Stimulated activated CD8-positive, alpha-beta memory T cell treated with anti-CD3 and anti-CD28 coated beads, Interleukin-4, amount 100 ng/mL, for 24 hours (primary cell): ENCODE measurements at regions not wholly inside any gene's neighbourhood (a gene's known extent, or its start where the extent isn't known, plus 50 kb on each side); places are given as distances from the start of the nearest gene placed in this dataset.

ENCODE experiments used
- DNase-seq: peaks from one replicate; pipeline ENCODE4 v3.0.0-alpha.2; 2020; ENCODE audit warnings: low read depth

DNA sequence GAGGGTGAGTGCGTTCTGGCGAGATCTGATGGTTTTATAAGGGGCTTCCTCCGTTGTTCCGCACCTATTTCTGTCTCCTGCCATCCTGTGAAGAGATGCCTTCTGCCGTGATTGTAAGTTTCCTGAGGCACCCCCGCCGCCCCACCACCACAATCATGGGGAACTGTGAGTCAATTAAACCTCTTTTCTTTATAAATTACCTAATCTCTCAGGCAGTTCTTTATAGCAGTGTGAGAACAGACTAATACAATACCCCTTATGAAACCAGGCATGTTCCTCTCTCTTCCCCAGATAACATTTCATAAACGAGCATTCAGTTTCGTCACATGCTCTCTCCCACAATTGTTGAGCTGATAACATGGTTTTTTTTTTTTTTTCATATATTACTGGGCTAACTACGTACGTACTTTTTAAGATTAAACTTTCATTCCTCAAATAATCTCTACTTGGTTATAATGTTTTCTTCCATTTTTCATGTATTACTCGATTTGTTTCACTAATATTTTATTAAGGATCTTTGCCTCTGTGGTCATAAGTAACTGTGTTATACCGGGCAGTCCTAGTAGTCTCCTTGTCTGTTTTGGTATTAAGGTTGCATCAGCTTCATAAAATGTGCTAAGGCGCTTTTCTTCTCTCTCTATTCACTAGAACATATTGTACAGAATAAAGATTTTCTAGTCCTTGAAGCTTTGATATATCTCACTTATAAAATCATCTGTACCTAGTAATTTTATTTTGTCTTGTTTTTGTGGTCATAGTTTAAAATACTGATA, 64.9 kb upstream of the MVB12B start:
- DNase-seq: no peak

DNA sequence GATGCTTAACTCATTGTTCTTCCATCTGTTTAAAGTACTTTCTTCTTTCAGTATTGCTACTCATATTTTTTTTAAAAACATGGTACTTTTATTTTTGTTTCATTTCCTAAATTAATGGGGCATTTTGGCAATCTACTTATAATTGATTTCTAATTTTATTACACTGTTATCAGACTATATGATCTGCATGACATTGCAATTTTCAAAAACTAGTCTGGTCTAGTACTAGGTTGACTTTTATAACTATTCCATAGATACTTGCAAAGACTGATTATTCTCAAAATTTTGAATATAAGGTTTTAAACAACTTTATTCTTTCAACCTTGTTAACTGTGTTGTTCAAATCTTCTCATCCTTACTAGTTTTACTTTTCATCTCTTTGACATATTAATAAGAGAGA, 63.9 kb upstream of the MVB12B start:
- no peak for DNase-seq

DNA sequence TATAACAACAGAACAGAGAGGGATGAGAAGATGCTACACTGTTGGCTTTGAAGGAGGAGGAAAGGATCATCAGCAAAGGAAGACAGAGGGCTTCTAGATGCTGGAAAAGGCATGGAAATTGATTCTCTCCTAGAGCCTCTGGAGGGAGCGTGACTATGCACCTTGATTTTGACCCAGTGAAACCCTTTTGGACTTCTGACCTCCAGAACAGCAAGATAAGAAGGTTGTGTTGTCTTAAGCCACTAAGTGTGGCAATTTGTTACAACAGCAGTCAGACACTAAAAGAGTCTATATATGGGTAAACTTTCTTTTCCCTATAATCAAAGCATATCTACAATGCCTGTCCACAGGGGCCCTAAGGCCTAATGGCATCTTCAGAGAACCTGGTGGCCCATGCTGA, 56.1 kb upstream of the MVB12B start:
- DNase-seq: no peak

DNA sequence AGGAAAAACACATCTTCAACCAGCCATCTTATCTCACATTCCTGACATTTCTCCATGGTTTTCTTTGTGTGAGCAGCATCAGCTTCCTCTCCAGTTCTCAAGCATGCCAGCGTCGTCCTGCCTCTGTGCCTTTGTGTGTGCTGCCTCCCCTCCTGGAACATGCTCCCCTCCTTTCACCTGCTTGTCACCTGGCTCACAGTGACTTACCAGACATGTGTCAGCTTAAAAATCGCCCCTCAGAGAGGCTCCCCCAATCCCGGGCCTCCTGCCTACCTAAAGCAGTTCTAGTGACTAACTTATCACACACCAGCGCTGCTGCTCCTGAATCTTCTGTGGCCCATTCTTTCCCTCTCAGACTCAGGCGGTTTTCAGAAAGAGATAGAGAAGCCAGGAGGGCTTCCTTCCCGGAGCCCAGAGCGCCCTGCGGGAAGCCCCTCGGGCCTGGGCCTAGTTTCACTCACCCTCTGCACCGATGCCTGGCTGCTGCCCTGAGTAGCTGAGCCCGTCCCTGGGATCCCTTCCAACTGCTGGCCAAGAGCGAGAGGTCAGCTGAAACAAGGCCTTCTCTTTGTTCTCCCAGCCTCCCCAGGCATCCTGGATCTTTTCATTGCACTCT, 51.1 kb upstream of the MVB12B start:
- DNase-seq: no peak

DNA sequence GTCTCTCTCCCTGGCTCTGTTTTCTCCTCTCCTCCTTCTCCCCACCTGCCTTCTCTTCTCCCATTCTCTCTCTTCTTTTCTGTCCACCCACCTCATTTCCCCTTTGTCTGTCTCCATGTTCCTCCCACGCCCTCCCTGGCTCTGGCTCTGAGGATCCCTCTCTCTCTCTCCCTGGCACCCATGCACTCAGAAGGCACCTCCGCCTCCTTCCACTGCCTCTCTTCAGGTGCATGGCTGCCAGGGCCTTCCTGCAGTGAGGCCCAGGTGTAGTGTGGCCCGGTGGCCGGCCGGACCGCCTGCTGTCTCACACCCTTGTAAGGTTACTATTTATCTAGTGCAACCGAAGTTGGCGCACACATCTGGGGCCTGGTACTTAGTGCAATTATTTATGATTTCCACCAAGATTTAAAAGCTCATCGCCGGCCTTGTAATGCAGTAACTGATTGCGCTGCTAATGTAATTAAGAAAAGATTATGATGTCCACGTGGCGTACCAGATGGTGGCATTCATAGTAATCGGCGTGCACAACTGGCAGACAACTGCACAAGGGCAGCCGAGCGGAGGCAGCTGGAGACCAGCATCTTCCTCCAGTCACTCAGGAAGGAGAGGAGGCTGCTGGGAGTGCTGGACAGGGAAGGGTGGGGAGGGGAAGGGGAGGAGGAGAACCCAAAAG, 50.4 kb upstream of the MVB12B start:
- DNase-seq: no peak
